HEK293 (cell line): ENCODE measurements at regions not wholly inside any gene's neighbourhood (a gene's known extent, or its start where the extent isn't known, plus 50 kb on each side); places are given as distances from the start of the nearest gene placed in this dataset.
A peak's percentile ranks its signal among the peaks of the same experiment; 100 is the strongest.

ENCODE experiments used
- CTCF ChIA-PET: fragments of 350-600 bp; formaldehyde crosslinking; extraction: SDS; loops from one replicate; lab custom pipeline; 2021; ENCODE audit warnings: antibody characterized with exemption; lab: Yijun Ruan, JAX
- POLR2A ChIA-PET: fragments of 300-600 bp; formaldehyde crosslinking; extraction: SDS; loops from one replicate; lab custom pipeline; 2020; ENCODE audit warnings: antibody characterized with exemption, inconsistent platforms; lab: Yijun Ruan, JAX
- H3K27ac ChIP-seq: fragments of 200-500 bp; sonication (Bioruptor generic); 2 replicates; pipeline ENCODE4 v1.5.1; 2014; ENCODE audit warnings: low read depth, low read length, control low read depth, inconsistent platforms; ENCODE audit errors: extremely low read depth
- H3K36me3 ChIP-seq, 2 experiments: fragments of 200-500 bp in 1 of 2; sonication (Bioruptor generic) in 1 of 2; 1 replicate in 1 of 2; 2 replicates in 1 of 2; pipeline ENCODE4 v1.5.1; 2014 to 2017; ENCODE audit warnings: inconsistent platforms in 2 of 2, low read length in 2 of 2; ENCODE audit not compliant: control insufficient read depth in 2 of 2, insufficient read depth in 1 of 2
- H3K4me1 ChIP-seq: fragments of 200-500 bp; sonication (Bioruptor generic); 2 replicates; pipeline ENCODE4 v1.5.1; 2014; ENCODE audit warnings: mild to moderate bottlenecking, low read length, inconsistent platforms; ENCODE audit not compliant: control insufficient read depth, insufficient read depth
- H3K4me3 ChIP-seq: 2 replicates; pipeline ENCODE4 v1.5.1; 2011; ENCODE audit warnings: low read depth, mild to moderate bottlenecking, control low read depth, low read length, moderate library complexity
- H3K9me3 ChIP-seq: fragments of 200-500 bp; sonication (Bioruptor generic); 2 replicates; pipeline ENCODE4 v1.5.1; 2014; ENCODE audit warnings: low read depth, low read length, inconsistent platforms; ENCODE audit not compliant: control insufficient read depth, insufficient read depth
- GLI2 ChIP-seq: fragments of 450-650 bp; formaldehyde crosslinking; IDR thresholded peaks from 2 replicates; pipeline ENCODE4; 2017; ENCODE audit warnings: missing biosample characterization, missing genetic modification characterization, low read depth, borderline replicate concordance
- GLI4 ChIP-seq: fragments of 450-650 bp; formaldehyde crosslinking; IDR thresholded peaks from 2 replicates; pipeline ENCODE4 v1.5.1; 2016; ENCODE audit warnings: missing biosample characterization, missing genetic modification characterization
- GLIS1 ChIP-seq: fragments of 450-650 bp; formaldehyde crosslinking; IDR thresholded peaks from 2 replicates; pipeline ENCODE4 v1.5.1; 2016; ENCODE audit warnings: missing biosample characterization, missing genetic modification characterization
- SCRT1 ChIP-seq: fragments of 450-650 bp; formaldehyde crosslinking; IDR thresholded peaks from 2 replicates; pipeline ENCODE4 v1.5.1; 2016; ENCODE audit warnings: missing biosample characterization, missing genetic modification characterization, borderline replicate concordance
- SCRT2 ChIP-seq: fragments of 450-650 bp; formaldehyde crosslinking; IDR thresholded peaks from 2 replicates; pipeline ENCODE4 v1.5.1; 2016; ENCODE audit warnings: missing biosample characterization, missing genetic modification characterization
- ZFP69B ChIP-seq: fragments of 450-650 bp; formaldehyde crosslinking; IDR thresholded peaks from 2 replicates; pipeline ENCODE4 v1.5.1; 2016; ENCODE audit warnings: missing biosample characterization, missing genetic modification characterization
- ZNF2 ChIP-seq: fragments of 450-650 bp; formaldehyde crosslinking; IDR thresholded peaks from 2 replicates; pipeline ENCODE4 v1.5.1; 2016; ENCODE audit warnings: missing biosample characterization, missing genetic modification characterization
- ZNF335 ChIP-seq: fragments of 450-650 bp; formaldehyde crosslinking; conservative IDR thresholded peaks from 2 replicates; pipeline ENCODE4 v1.5.1; 2016; ENCODE audit warnings: missing biosample characterization, missing genetic modification characterization
- ZNF350 ChIP-seq: fragments of 450-650 bp; formaldehyde crosslinking; IDR thresholded peaks from 2 replicates; pipeline ENCODE4 v1.5.0; 2017; ENCODE audit warnings: missing biosample characterization, mild to moderate bottlenecking, missing genetic modification characterization
- ZNF48 ChIP-seq: fragments of 450-650 bp; formaldehyde crosslinking; IDR thresholded peaks from 2 replicates; pipeline ENCODE4 v1.5.1; 2016; ENCODE audit warnings: missing biosample characterization, missing genetic modification characterization
- ZNF692 ChIP-seq: fragments of 450-650 bp; formaldehyde crosslinking; IDR thresholded peaks from 2 replicates; pipeline ENCODE4 v1.5.1; 2016; ENCODE audit warnings: missing biosample characterization, missing genetic modification characterization
- ZNF837 ChIP-seq: fragments of 450-650 bp; formaldehyde crosslinking; IDR thresholded peaks from 2 replicates; pipeline ENCODE4 v1.5.1; 2016; ENCODE audit warnings: missing biosample characterization, missing genetic modification characterization
- TF ChIP-seq, protein P1 (sequence below): fragments of 450-650 bp; formaldehyde crosslinking; IDR thresholded peaks from 2 replicates; pipeline ENCODE4 v1.5.1; 2016; ENCODE audit warnings: missing biosample characterization, missing genetic modification characterization
- TF ChIP-seq, protein P2 (sequence below): fragments of 450-650 bp; formaldehyde crosslinking; IDR thresholded peaks from 2 replicates; pipeline ENCODE4 v1.5.1; 2017; ENCODE audit warnings: missing biosample characterization, missing genetic modification characterization
- TF ChIP-seq, protein P3 (sequence below): fragments of 450-650 bp; formaldehyde crosslinking; IDR thresholded peaks from 2 replicates; pipeline ENCODE4 v1.5.1; 2017; ENCODE audit warnings: missing biosample characterization, missing genetic modification characterization

GRCh38 chr7:42621543-42622219 lies 290.2 kb downstream of the C7orf25 start (continued):
- TF ChIP-seq, protein P1, sequence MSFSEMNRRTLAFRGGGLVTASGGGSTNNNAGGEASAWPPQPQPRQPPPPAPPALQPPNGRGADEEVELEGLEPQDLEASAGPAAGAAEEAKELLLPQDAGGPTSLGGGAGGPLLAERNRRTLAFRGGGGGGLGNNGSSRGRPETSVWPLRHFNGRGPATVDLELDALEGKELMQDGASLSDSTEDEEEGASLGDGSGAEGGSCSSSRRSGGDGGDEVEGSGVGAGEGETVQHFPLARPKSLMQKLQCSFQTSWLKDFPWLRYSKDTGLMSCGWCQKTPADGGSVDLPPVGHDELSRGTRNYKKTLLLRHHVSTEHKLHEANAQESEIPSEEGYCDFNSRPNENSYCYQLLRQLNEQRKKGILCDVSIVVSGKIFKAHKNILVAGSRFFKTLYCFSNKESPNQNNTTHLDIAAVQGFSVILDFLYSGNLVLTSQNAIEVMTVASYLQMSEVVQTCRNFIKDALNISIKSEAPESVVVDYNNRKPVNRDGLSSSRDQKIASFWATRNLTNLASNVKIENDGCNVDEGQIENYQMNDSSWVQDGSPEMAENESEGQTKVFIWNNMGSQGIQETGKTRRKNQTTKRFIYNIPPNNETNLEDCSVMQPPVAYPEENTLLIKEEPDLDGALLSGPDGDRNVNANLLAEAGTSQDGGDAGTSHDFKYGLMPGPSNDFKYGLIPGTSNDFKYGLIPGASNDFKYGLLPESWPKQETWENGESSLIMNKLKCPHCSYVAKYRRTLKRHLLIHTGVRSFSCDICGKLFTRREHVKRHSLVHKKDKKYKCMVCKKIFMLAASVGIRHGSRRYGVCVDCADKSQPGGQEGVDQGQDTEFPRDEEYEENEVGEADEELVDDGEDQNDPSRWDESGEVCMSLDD (tag by site-specific recombination), result no peak

DNA sequence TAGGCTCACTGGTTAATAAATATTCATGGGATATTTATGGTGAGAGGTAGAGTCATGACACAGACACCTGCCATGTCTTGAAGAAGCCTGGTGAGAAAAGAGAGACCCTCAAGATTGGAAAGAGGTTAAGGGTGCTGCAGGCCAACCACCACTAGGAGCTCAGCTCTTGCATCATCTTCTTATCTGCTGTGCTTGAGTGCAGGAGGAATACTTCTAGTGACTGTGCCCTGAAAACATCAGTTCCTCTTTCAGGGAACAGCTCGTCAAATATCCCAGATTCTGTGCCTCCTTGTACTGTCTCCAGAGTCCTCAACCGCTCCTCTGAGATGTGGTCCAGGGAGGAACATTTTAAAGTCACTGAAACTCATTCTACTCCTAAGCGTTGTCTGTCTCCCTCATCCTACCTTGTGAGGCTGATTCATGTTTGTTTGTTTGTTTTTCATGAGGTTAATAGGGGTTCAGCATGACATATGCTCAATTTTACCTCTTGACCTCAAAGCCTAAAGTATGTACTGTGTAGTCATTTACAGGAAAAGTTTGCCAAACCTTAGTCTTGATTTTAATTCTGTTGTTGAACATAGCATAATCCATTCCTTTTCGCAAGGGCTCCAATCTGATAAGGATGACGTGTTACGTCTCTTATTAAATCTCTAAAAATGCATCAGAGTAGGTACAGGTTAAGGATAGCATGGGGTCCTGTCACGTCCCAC lies 293.1 kb downstream of the C7orf25 start:
- peaks cover 5% of the 10 kb centered on the region for H3K4me1 ChIP-seq
- CTCF ChIA-PET, result no interaction called here
- no peaks in the 10 kb centered on the region for H3K9me3 ChIP-seq
- H3K27ac ChIP-seq, result no peak overlapping the region
- no peaks in the 10 kb centered on the region for H3K36me3 ChIP-seq
- TF ChIP-seq ZNF350 (tag by site-specific recombination) (no peak), ZNF692 (tag by site-specific recombination) (0 out of 2 replicates have a peak, but pooled peaks have one; percentile 15), GLI4 (tag by site-specific recombination) (no peak), ZFP69B (tag by site-specific recombination) (no peak)
- TF ChIP-seq, protein P2, sequence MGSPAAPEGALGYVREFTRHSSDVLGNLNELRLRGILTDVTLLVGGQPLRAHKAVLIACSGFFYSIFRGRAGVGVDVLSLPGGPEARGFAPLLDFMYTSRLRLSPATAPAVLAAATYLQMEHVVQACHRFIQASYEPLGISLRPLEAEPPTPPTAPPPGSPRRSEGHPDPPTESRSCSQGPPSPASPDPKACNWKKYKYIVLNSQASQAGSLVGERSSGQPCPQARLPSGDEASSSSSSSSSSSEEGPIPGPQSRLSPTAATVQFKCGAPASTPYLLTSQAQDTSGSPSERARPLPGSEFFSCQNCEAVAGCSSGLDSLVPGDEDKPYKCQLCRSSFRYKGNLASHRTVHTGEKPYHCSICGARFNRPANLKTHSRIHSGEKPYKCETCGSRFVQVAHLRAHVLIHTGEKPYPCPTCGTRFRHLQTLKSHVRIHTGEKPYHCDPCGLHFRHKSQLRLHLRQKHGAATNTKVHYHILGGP (tag by site-specific recombination), result 0 out of 2 replicates have a peak, but pooled peaks have one; percentile 12
- no peak overlapping the region for H3K4me3 ChIP-seq
- POLR2A ChIA-PET, result no interaction called here

DNA sequence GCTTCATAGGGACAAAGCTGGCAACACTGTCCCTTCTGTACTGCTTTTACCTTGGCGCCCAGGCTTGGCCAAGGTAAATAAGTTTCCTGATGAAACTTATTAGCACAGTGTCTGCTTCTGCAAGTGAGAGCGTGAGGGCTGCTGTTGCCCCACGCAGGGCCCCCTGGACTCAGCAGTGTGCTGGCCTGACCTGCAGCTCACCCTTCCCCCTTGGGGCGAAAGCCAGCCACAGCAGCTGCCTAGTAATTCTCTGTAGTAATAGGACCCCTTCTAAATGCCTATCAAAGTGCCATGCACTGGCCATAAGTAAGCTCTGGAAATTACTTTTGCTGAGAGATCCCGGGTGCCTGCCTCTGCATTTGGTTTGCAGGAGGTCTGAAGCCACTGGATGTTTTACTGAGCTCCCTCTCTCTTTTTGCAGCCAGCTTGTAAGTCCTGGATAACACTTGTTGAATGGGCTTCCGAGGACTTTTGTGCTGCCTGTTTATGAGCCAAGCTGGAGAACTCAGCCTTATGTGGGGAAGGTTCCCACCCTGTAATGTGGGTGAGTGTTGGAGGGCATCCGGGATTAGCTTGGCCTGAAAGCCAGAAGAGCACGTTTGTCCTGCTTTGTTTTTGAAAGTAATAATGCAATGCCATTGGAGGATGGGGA lies 293.9 kb downstream of the C7orf25 start:
- no peak overlapping the region for H3K4me3 ChIP-seq
- peaks cover 5% of the 10 kb centered on the region for H3K4me1 ChIP-seq
- H3K27ac ChIP-seq, result no peak overlapping the region
- no peaks in the 10 kb centered on the region for H3K9me3 ChIP-seq
- ChIA-PET CTCF (interaction anchor here (0.9 kb wide), 1 partner anchor 43 kb away, joined by 3 read pairs; no protein-coding TSS in a partner anchor), POLR2A (no interaction called here)
- H3K36me3 ChIP-seq, result no peaks in the 10 kb centered on the region
- peak; percentile 92 for TF ChIP-seq GLIS1
- peak; percentile 91 for TF ChIP-seq SCRT2 (tag by site-specific recombination)
- no peak for TF ChIP-seq GLI2 (tag by site-specific recombination)
- peak; percentile 22; the same call in 1 of the 2 replicates for TF ChIP-seq ZNF335 (tag by site-specific recombination)
- peak; percentile 84 for TF ChIP-seq SCRT1
- TF ChIP-seq ZNF2, result no peak
- no peak for TF ChIP-seq ZNF837
- TF ChIP-seq ZNF48 (tag by site-specific recombination), result no peak
- TF ChIP-seq, protein P3, sequence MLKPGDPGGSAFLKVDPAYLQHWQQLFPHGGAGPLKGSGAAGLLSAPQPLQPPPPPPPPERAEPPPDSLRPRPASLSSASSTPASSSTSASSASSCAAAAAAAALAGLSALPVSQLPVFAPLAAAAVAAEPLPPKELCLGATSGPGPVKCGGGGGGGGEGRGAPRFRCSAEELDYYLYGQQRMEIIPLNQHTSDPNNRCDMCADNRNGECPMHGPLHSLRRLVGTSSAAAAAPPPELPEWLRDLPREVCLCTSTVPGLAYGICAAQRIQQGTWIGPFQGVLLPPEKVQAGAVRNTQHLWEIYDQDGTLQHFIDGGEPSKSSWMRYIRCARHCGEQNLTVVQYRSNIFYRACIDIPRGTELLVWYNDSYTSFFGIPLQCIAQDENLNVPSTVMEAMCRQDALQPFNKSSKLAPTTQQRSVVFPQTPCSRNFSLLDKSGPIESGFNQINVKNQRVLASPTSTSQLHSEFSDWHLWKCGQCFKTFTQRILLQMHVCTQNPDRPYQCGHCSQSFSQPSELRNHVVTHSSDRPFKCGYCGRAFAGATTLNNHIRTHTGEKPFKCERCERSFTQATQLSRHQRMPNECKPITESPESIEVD (tag by site-specific recombination), result no peak
